ENCODE measurements at regions not wholly inside any gene's neighbourhood (a gene's known extent, or its start where the extent isn't known, plus 50 kb on each side); places are given as distances from the start of the nearest gene placed in this dataset.

- TF ChIP-seq CTCF (IDR thresholded peaks at IDR 0.05; ENCODE audit: extremely low read depth in 1 of 2, insufficient read depth in 1 of 2, low read depth in 1 of 2, low read length in 2 of 2) = no peak
- no peak for TF ChIP-seq EZH2 (IDR thresholded peaks at IDR 0.05; ENCODE audit: borderline replicate concordance, low read depth, low read length, severe bottlenecking)
- no peak for TF ChIP-seq POLR2A (IDR thresholded peaks at IDR 0.05; ENCODE audit: low read depth, low read length)
- no peak for TF ChIP-seq FOS (IDR thresholded peaks at IDR 0.05; ENCODE audit: borderline replicate concordance, insufficient read depth, low read length)
Observed at GRCh38 chr5:123880875-123881274, 368.9 kb downstream of the CSNK1G3 start.

All from endothelial cell of umbilical vein (primary cell).